Activated CD8-positive, alpha-beta T cell treated with anti-CD3 and anti-CD28 coated beads for 36 hours (primary cell): ENCODE measurements at regions not wholly inside any gene's neighbourhood (a gene's known extent, or its start where the extent isn't known, plus 50 kb on each side); places are given as distances from the start of the nearest gene placed in this dataset.
"Not testable (repeated sequence)": the region's sequence is repeated elsewhere in the genome, so short reads cannot be mapped to it uniquely, and the experiment has no call there.

Source experiments
- ATAC-seq: fragments of 200-7000 bp; cut with Tn5 transposase; one replicate; pipeline ENCODE4 v1.10.0; 2021; ENCODE audit warnings: mild to moderate bottlenecking, moderate library complexity
- CTCF ChIA-PET: fragments of 350-600 bp; sonication (Branson Sonifier 250); formaldehyde crosslinking; loops from one replicate; lab custom pipeline; 2021; ENCODE audit warnings: antibody characterized with exemption; lab: Charles Lee
- POLR2A ChIA-PET: fragments of 350-600 bp; sonication (Branson Sonifier 250); formaldehyde crosslinking; loops from one replicate; lab custom pipeline; 2021; ENCODE audit warnings: antibody characterized with exemption; lab: Charles Lee
- DNase-seq: peaks from one replicate; pipeline ENCODE4 v3.0.0-alpha.2; 2020
- H3K27ac Mint-ChIP-seq: one replicate; pipeline ENCODE4 v1.8.0; 2021; ENCODE audit warnings: mild to moderate bottlenecking, mixed read lengths
- H3K27me3 Mint-ChIP-seq: one replicate; pipeline ENCODE4 v1.8.0; 2021; ENCODE audit warnings: mixed read lengths
- H3K36me3 Mint-ChIP-seq: one replicate; pipeline ENCODE4 v1.8.0; 2021; ENCODE audit warnings: low read depth, mixed read lengths
- H3K4me1 Mint-ChIP-seq: one replicate; pipeline ENCODE4 v1.8.0; 2021; ENCODE audit warnings: low read depth, mixed read lengths
- H3K4me3 Mint-ChIP-seq: one replicate; pipeline ENCODE4 v1.8.0; 2021; ENCODE audit warnings: mild to moderate bottlenecking, moderate library complexity, mixed read lengths
- H3K9me3 Mint-ChIP-seq: one replicate; pipeline ENCODE4 v1.8.0; 2021; ENCODE audit warnings: mixed read lengths
- intact Hi-C: fragments of 100-400 bp; cut with micrococcal nuclease; formaldehyde crosslinking; loops from one replicate; pipeline ENCODE4 v1.10.0; 2022
- TF ChIP-seq, protein P1 (sequence below): fragments of 200-600 bp; IDR thresholded peaks from one replicate; pipeline ENCODE4 v1.8.0; 2022; ENCODE audit warnings: antibody characterized with exemption, mild to moderate bottlenecking

GRCh38 chr7:13126347-13126746 lies 438.9 kb downstream of the ARL4A start:
- H3K4me1 Mint-ChIP-seq = no peaks in the 10 kb centered on the region
- no peak overlapping the region for H3K27ac Mint-ChIP-seq
- peaks cover 6% of the 10 kb centered on the region for H3K9me3 Mint-ChIP-seq

GRCh38 chr7:13130321-13130720 lies 442.9 kb downstream of the ARL4A start:
- Mint-ChIP-seq H3K4me1 (no peaks in the 10 kb centered on the region), H3K27me3 (peaks cover 2% of the 10 kb centered on the region), H3K36me3 (no peaks in the 10 kb centered on the region), H3K4me3 (no peak overlapping the region), H3K27ac (no peak overlapping the region), H3K9me3 (peaks cover 2% of the 10 kb centered on the region)
- intact Hi-C loops = no loop called here
- TF ChIP-seq, protein P1, sequence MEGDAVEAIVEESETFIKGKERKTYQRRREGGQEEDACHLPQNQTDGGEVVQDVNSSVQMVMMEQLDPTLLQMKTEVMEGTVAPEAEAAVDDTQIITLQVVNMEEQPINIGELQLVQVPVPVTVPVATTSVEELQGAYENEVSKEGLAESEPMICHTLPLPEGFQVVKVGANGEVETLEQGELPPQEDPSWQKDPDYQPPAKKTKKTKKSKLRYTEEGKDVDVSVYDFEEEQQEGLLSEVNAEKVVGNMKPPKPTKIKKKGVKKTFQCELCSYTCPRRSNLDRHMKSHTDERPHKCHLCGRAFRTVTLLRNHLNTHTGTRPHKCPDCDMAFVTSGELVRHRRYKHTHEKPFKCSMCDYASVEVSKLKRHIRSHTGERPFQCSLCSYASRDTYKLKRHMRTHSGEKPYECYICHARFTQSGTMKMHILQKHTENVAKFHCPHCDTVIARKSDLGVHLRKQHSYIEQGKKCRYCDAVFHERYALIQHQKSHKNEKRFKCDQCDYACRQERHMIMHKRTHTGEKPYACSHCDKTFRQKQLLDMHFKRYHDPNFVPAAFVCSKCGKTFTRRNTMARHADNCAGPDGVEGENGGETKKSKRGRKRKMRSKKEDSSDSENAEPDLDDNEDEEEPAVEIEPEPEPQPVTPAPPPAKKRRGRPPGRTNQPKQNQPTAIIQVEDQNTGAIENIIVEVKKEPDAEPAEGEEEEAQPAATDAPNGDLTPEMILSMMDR = no peak
- ATAC-seq (no peak), DNase-seq (no peak)
- POLR2A ChIA-PET = no interaction called here
- CTCF ChIA-PET = no interaction called here

More at GRCh38 chr7:13126347-13126746, 438.9 kb downstream of the ARL4A start:
- CTCF ChIA-PET = no interaction called here
- DNase-seq (no peak), ATAC-seq (no peak)
- Mint-ChIP-seq H3K36me3 (no peaks in the 10 kb centered on the region), H3K27me3 (peaks cover 2% of the 10 kb centered on the region), H3K4me3 (no peak overlapping the region)
- TF ChIP-seq, protein P1 = no peak
- intact Hi-C loops = no loop called here
- POLR2A ChIA-PET = no interaction called here

DNA sequence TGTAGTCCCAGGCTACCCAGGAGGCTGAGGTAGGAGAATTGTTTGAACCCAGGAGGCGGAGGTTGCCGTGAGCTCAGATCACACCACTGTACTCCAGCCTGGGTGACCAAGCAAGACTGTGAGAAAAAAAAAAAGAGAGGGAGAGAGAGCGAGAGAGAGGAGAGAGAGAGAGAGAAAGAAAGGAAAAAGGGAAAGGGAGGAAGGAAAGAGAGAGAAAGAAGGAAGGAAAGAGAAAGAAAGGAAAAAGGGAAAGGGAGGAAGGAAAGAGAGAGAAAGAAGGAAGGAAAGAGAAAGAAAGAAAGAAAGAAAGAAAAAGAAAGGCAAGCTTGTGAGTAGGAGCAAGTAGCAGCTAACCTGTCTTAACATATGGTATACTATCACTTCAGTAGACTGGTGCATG lies 443.5 kb downstream of the ARL4A start:
- ATAC-seq = not testable (repeated sequence)

GRCh38 chr7:13132314-13132713 lies 444.9 kb downstream of the ARL4A start:
- CTCF ChIA-PET = no interaction called here
- ATAC-seq (no peak), DNase-seq (no peak)
- no peaks in the 10 kb centered on the region for H3K36me3 Mint-ChIP-seq
- intact Hi-C loops = no loop called here
- TF ChIP-seq, protein P1 = no peak
- H3K27me3 Mint-ChIP-seq = peaks cover 2% of the 10 kb centered on the region
- POLR2A ChIA-PET = no interaction called here
- no peak overlapping the region for H3K4me3 Mint-ChIP-seq
- H3K27ac Mint-ChIP-seq = no peak overlapping the region
- H3K4me1 Mint-ChIP-seq = no peaks in the 10 kb centered on the region
- no peaks in the 10 kb centered on the region for H3K9me3 Mint-ChIP-seq

More for the DNA sequence above, 443.5 kb downstream of the ARL4A start:
- H3K4me3 Mint-ChIP-seq, H3K4me1 Mint-ChIP-seq, CTCF ChIA-PET, DNase-seq, H3K27ac Mint-ChIP-seq, H3K36me3 Mint-ChIP-seq, intact Hi-C loops, H3K27me3 Mint-ChIP-seq, H3K9me3 Mint-ChIP-seq, POLR2A ChIA-PET: not testable (repeated sequence)

DNA sequence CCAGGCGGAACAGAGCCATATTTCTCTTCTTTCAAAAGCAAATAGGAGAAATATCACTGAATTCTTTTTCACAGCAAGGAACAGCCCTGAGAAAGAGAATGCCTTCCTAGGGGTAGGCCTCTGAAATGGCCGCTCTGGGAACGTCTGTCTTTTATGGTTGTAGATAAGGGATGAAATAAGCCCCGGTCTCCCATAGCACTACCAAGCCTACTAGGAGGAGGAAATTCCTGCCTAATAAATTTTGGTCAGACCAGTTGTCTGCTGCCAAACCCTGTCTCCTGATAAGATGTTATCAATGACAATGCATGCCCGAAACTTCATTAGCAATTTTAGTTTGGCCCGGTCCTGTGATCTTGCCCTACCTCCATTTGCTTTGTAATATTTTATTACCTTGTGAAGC lies 448.9 kb downstream of the ARL4A start:
- H3K9me3 Mint-ChIP-seq, H3K27ac Mint-ChIP-seq, H3K4me3 Mint-ChIP-seq, H3K36me3 Mint-ChIP-seq, H3K4me1 Mint-ChIP-seq, DNase-seq, ATAC-seq, CTCF ChIA-PET, H3K27me3 Mint-ChIP-seq, intact Hi-C loops, POLR2A ChIA-PET: not testable (repeated sequence)

DNA sequence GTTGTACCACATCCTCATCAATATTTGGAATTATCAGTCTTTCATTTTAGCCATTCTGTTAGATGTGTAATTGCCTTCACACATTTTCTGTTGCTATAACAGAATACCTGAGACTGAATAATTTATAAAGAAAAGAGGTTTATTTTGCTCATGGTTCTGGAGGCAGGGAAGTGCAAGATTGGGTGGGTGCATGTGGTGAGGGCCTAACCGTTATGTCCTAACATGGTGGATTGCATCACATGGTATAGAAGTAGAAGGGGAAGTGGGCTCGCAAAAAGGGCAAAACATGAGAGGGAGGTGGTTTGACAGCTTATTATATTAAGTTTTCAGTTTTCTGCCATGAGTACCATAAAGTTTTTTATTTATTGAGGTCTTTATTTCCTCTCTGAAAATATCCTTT lies 452.0 kb downstream of the ARL4A start:
- POLR2A ChIA-PET = no interaction called here
- no peaks in the 10 kb centered on the region for H3K9me3 Mint-ChIP-seq
- no peak for DNase-seq
- TF ChIP-seq, protein P1 = no peak
- no peak overlapping the region for H3K4me3 Mint-ChIP-seq
- no peak for ATAC-seq
- CTCF ChIA-PET = no interaction called here
- H3K27me3 Mint-ChIP-seq = no peaks in the 10 kb centered on the region
- H3K36me3 Mint-ChIP-seq = no peaks in the 10 kb centered on the region
- intact Hi-C loops = no loop called here
- no peak overlapping the region for H3K27ac Mint-ChIP-seq
- H3K4me1 Mint-ChIP-seq = no peaks in the 10 kb centered on the region
